ENCODE measurements at regions not wholly inside any gene's neighbourhood (a gene's known extent, or its start where the extent isn't known, plus 50 kb on each side); places are given as distances from the start of the nearest gene placed in this dataset.

DNA sequence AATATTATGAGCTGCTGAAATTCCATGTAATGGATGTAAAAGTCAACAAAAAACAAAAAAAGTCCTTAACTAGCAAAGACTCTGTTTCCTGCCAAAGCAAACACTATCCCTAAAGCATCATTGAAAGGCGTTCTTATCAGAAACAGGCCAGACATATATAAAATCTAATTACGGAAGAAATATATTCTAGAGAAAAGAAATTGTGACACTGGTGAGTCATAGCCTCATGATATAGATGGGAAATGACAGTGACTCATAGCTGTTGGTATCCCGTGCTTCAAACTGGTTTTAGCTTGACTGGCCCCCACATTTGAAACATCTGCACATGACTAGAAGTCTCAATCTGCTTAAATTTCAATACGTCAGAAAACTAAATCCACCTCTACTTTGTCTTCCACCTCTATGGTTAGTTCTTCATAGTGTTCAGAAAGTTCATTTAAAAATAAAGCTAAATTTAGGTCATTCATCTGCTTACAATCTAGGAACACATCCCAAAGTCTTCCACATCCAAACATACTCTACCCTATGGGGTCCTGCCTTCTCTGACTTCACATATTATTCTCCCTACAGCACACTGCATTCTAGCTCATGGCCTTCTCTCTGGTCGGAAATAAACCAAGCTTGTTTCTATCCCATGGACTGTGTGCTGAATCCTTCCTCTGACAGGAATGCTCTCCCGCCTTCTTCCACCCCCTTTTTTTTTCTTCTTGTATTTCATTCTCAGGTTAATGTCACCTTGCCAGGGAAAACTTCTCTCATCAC, 456.3 kb upstream of the ARRDC4 start:
- DNase-seq (ENCODE audit: low spot score), result no peak
- in situ Hi-C loops (cut with MboI; ENCODE audit: low sequenced_read_pairs, unreplicated experiment), result no loop called here
- TF ChIP-seq, protein P1, sequence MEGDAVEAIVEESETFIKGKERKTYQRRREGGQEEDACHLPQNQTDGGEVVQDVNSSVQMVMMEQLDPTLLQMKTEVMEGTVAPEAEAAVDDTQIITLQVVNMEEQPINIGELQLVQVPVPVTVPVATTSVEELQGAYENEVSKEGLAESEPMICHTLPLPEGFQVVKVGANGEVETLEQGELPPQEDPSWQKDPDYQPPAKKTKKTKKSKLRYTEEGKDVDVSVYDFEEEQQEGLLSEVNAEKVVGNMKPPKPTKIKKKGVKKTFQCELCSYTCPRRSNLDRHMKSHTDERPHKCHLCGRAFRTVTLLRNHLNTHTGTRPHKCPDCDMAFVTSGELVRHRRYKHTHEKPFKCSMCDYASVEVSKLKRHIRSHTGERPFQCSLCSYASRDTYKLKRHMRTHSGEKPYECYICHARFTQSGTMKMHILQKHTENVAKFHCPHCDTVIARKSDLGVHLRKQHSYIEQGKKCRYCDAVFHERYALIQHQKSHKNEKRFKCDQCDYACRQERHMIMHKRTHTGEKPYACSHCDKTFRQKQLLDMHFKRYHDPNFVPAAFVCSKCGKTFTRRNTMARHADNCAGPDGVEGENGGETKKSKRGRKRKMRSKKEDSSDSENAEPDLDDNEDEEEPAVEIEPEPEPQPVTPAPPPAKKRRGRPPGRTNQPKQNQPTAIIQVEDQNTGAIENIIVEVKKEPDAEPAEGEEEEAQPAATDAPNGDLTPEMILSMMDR (IDR thresholded peaks at IDR 0.05; ENCODE audit: borderline replicate concordance, control extremely low read depth, extremely low read depth, insufficient read depth, missing control alignments), result no peak

DNA sequence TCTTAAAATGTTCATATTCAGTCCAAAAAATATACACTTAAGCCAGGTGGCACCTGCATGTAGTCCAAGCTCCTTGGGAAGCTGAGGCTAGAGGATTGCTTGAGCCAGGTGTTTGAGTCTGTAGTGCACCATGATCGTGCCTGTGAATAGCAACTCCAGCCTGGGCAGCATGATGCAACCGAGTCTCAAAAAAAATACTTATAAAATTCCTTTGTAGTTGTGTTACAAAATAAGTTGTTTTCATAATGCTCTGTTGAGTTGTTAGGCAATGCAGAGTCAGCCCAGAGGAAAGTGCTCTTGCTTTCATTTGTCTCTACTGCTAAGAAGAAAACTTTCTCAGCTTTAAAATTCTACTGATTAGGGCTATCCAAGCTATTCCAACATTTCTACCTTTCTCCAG, 442.8 kb upstream of the ARRDC4 start:
- no peak for DNase-seq (ENCODE audit: low spot score)
- in situ Hi-C loops (cut with MboI; ENCODE audit: low sequenced_read_pairs, unreplicated experiment), result no loop called here
- TF ChIP-seq, protein P1 (IDR thresholded peaks at IDR 0.05; ENCODE audit: borderline replicate concordance, control extremely low read depth, extremely low read depth, insufficient read depth, missing control alignments), result no peak

DNA sequence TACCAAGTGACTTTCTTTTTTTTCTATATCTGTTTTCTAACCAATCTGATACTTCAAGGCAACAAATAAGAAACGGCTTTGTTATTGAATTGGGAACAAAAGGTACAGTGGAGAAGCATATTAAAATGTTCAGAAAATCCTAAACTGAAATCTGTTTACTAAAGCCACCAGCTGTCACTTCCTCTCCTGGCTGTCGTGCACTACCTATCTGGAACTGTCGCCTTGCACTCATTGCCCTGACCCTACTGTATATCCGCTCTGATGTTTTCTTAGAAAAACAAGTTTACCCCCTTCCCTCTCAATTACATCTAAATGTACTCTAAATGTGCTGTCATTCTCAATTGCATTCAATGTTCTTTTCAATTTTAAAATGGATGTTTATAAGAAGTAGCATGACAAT, 439.8 kb upstream of the ARRDC4 start:
- TF ChIP-seq, protein P1 (IDR thresholded peaks at IDR 0.05; ENCODE audit: borderline replicate concordance, control extremely low read depth, extremely low read depth, insufficient read depth, missing control alignments), result no peak
- no peak for DNase-seq (ENCODE audit: low spot score)
- in situ Hi-C loops (cut with MboI; ENCODE audit: low sequenced_read_pairs, unreplicated experiment), result no loop called here

DNA sequence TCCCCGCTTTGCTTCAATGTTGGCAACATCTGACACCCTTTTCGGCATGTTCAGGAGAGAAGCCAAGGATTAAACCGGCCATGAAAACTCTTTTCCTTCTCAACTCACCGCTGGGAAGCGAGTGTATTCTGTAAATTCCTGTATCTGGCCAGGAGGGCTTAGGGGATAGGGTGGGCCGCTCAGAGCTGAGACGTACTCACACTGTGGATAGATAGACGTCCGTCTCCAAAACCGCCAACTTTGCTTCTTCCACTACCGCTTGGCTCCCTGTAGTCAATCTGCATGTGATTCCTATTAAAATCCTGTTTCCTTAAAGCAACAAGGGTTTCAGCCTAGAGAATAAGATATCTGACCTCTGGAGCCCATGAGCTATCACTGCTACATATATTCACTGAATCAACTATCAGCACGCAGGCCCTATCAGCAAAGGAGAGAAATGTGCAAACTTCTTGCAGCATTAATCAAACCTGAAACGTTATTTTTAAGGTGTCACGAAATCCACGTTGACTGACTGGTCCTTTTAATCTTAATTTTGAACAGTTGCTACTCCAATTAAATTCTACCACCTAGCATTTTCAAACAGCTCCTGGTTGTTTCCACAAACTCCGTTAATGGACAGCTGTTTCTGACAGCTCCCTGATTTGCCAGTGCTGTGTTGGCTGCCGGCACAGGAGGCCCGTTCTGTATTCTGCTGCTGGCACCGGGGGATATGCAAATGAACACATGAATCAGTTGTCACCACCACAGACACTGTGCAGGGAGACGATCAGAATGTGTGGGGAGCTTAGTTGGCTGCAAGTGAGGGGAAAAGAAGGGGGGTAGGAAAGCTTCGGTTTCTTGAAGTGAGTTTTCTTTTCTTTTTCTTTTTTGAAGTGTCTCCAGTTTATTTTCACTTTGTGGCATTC, 438.9 kb upstream of the ARRDC4 start:
- in situ Hi-C loops (cut with MboI; ENCODE audit: low sequenced_read_pairs, unreplicated experiment), result no loop called here
- TF ChIP-seq, protein P1 (IDR thresholded peaks at IDR 0.05; ENCODE audit: borderline replicate concordance, control extremely low read depth, extremely low read depth, insufficient read depth, missing control alignments), result no peak
- DNase-seq (ENCODE audit: low spot score), result no peak

DNA sequence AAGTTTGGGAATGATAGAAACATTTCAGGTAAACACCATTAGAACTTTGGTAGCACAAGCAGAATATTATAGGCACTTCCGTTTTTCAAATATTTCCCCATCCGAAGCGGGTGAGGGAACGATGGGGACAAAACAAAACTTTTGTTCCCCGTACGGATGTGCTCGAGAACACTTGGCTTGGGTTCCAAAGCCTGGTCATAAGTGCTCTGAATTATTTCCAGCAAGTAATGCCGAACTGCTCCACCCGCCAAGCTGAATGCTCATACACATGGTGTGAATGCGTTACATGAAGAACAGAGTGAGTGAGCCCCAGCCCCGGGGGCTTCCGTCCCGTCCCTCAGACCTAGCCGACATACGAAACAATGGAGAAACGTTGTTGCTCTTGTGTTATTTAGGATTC, 438.2 kb upstream of the ARRDC4 start:
- DNase-seq (ENCODE audit: low spot score), result no peak
- in situ Hi-C loops (cut with MboI; ENCODE audit: low sequenced_read_pairs, unreplicated experiment), result no loop called here
- TF ChIP-seq, protein P1 (IDR thresholded peaks at IDR 0.05; ENCODE audit: borderline replicate concordance, control extremely low read depth, extremely low read depth, insufficient read depth, missing control alignments), result no peak

DNA sequence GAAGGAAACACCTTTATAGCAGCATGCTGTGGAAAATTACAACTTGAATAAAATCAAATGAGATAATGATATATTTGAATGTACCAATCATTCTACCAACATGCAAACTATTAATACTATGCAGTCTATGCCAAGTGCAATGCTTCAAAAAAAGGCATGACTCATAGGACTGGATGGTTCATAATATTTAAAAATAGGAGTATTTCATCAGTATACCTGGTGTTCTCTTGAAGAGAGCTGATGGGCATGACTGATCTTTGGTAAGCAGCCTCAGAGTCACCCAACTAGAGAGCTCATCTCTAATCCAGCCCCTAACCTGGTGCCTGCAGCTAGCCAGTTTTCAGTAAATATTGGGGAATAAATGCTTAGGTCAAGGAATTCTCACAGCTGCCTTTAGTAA, 434.7 kb upstream of the ARRDC4 start:
- TF ChIP-seq, protein P1 (IDR thresholded peaks at IDR 0.05; ENCODE audit: borderline replicate concordance, control extremely low read depth, extremely low read depth, insufficient read depth, missing control alignments), result no peak
- in situ Hi-C loops (cut with MboI; ENCODE audit: low sequenced_read_pairs, unreplicated experiment), result no loop called here

More for the DNA sequence above, 434.7 kb upstream of the ARRDC4 start:
- no peak for DNase-seq (ENCODE audit: low spot score)

Measured in GM13976 (cell line).